ENCODE measurements at regions not wholly inside any gene's neighbourhood (a gene's known extent, or its start where the extent isn't known, plus 50 kb on each side); places are given as distances from the start of the nearest gene placed in this dataset.

GRCh38 chr13:38160131-38160530 lies 189.5 kb upstream of the UFM1 start:
- TF ChIP-seq, protein P1, sequence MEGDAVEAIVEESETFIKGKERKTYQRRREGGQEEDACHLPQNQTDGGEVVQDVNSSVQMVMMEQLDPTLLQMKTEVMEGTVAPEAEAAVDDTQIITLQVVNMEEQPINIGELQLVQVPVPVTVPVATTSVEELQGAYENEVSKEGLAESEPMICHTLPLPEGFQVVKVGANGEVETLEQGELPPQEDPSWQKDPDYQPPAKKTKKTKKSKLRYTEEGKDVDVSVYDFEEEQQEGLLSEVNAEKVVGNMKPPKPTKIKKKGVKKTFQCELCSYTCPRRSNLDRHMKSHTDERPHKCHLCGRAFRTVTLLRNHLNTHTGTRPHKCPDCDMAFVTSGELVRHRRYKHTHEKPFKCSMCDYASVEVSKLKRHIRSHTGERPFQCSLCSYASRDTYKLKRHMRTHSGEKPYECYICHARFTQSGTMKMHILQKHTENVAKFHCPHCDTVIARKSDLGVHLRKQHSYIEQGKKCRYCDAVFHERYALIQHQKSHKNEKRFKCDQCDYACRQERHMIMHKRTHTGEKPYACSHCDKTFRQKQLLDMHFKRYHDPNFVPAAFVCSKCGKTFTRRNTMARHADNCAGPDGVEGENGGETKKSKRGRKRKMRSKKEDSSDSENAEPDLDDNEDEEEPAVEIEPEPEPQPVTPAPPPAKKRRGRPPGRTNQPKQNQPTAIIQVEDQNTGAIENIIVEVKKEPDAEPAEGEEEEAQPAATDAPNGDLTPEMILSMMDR (IDR thresholded peaks at IDR 0.05; ENCODE audit: poor library complexity), result no peak
- TF ChIP-seq EZH2 (IDR thresholded peaks at IDR 0.05; ENCODE audit: borderline replicate concordance), result no peak
